GM12864 (cell line): ENCODE measurements at regions not wholly inside any gene's neighbourhood (a gene's known extent, or its start where the extent isn't known, plus 50 kb on each side); places are given as distances from the start of the nearest gene placed in this dataset.

Source experiments
- DNase-seq: peaks from one replicate; pipeline ENCODE4 v3.0.0-alpha.2; 2011; ENCODE audit warnings: low read depth
- H3K4me3 ChIP-seq: 2 replicates; pipeline ENCODE4 v1.5.1; 2011; ENCODE audit warnings: mild to moderate bottlenecking, low read depth, low read length, control low read depth
- TF ChIP-seq, protein P1 (sequence below): IDR thresholded peaks from 2 replicates; pipeline ENCODE4 v1.5.1; 2011; ENCODE audit warnings: low read depth, mild to moderate bottlenecking, moderate library complexity, low read length, control low read depth, inconsistent platforms; ENCODE audit errors: missing control alignments

DNA sequence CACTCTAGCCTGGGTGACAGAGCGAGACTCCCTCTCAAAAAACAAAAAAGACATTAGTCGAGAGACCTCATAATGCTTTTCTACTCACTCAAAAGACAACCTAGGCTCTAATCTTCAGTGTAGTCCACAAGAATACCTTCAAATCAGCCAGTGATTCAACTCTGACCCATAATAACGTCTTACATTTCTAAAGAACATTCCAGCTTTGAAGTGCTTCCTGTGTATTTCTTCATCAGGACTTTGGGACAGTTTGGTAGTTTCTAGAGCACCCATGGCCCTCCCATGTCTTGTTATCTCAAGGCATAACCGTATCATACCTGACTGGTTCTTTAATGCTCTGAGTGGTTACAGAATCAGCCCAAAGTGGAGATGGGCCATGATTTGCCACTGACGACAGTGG lies 221.3 kb downstream of the SKIDA1 start:
- H3K4me3 ChIP-seq, result no peak overlapping the region
- DNase-seq, result no peak
- TF ChIP-seq, protein P1, sequence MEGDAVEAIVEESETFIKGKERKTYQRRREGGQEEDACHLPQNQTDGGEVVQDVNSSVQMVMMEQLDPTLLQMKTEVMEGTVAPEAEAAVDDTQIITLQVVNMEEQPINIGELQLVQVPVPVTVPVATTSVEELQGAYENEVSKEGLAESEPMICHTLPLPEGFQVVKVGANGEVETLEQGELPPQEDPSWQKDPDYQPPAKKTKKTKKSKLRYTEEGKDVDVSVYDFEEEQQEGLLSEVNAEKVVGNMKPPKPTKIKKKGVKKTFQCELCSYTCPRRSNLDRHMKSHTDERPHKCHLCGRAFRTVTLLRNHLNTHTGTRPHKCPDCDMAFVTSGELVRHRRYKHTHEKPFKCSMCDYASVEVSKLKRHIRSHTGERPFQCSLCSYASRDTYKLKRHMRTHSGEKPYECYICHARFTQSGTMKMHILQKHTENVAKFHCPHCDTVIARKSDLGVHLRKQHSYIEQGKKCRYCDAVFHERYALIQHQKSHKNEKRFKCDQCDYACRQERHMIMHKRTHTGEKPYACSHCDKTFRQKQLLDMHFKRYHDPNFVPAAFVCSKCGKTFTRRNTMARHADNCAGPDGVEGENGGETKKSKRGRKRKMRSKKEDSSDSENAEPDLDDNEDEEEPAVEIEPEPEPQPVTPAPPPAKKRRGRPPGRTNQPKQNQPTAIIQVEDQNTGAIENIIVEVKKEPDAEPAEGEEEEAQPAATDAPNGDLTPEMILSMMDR, result no peak

DNA sequence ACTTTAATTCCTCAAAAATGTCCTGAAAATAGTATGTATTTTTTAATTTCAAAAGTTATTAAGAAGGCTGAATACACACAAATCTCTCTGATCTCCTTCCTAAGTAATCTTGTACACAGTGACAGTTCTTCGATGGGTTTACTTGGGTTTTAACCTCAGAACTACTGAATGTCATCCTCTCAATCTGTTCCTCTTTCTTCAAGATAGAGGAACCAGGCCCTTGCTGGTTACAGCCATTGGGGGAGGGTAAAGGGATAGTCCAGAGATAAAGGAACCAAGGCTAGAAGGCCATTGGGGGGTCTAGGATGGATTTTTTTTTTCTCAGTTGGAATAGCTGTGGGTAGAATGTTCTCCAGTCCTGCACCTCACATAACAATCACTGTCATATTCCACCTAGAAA lies 224.9 kb downstream of the SKIDA1 start:
- no peak overlapping the region for H3K4me3 ChIP-seq
- TF ChIP-seq, protein P1, result no peak
- no peak for DNase-seq

GRCh38 chr10:21299330-21299729 lies 226.2 kb downstream of the SKIDA1 start:
- H3K4me3 ChIP-seq, result no peak overlapping the region
- TF ChIP-seq, protein P1, result no peak

DNA sequence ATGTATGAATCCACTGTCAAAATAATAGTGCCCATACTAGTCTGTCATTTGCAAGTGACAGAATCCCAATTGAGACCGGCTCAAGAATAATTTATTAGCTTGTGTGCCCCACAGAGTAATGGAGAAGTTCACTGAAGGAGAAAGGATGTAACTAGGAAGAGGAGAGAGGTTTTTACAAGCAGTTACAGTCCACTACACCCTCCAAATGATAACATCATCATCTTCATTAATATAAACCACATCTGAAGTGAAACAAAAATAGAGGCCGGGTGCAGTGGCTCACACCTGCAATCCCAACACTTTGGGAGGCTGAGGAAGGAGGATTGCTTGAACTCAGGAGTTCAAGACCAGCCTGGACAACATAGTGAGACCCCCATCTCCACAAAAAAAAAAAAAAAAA lies 226.8 kb downstream of the SKIDA1 start:
- TF ChIP-seq, protein P1, result no peak
- DNase-seq, result no peak
- no peak overlapping the region for H3K4me3 ChIP-seq

More at GRCh38 chr10:21299330-21299729, 226.2 kb downstream of the SKIDA1 start:
- DNase-seq, result no peak

DNA sequence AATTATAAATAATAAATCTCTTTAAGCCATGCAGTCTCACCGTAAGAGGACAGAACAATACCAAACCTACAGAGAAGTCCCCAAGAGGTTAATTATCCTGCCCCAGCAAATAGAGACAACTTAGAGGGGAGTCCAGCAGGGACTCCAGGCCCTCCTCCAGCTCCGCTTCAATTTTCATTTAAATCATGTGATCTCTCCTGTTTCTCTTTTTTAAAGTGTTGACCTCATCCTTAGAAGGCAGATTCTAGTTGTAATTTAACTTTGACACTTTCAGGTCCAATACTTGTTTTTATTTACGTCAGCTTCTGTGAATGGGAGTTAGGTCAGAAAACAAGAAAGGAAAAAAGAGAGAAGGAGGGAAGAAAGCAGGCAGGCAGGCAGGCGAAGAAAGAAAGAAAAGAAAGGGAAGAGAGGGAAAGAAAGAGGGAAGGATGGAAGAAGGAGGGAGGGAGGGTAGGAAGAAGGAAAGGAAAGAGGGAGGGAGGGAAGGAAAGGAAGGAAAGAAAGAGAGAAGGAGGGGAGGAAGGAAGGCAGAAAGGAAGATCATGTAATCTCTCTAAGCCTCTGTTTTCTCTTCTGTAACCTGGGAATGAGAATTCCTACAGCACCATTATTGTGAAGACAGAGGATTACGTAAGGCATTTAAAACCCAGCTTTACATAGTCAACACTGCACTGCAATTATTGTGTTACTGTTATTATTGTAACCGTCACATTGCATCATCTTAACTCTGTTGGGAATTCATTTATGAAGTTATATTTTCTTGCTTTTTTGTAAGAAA lies 227.7 kb downstream of the SKIDA1 start:
- no peak for DNase-seq
- TF ChIP-seq, protein P1, result no peak
- H3K4me3 ChIP-seq, result no peak overlapping the region

- TF ChIP-seq, protein P1, result no peak
Measured at GRCh38 chr10:21296575-21297355, 228.7 kb downstream of the SKIDA1 start.

More at GRCh38 chr10:21296575-21297355, 228.7 kb downstream of the SKIDA1 start:
- no peak overlapping the region for H3K4me3 ChIP-seq
- DNase-seq, result no peak
